Stimulated activated CD4-positive, alpha-beta T cell treated with anti-CD3 and anti-CD28 coated beads, Interleukin-4, amount 100 ng/mL, for 1 hour (primary cell): ENCODE measurements at regions not wholly inside any gene's neighbourhood (a gene's known extent, or its start where the extent isn't known, plus 50 kb on each side); places are given as distances from the start of the nearest gene placed in this dataset.
"Not testable (repeated sequence)": the region's sequence is repeated elsewhere in the genome, so short reads cannot be mapped to it uniquely, and the experiment has no call there.

ENCODE experiments used
- DNase-seq: peaks from one replicate; pipeline ENCODE4 v3.0.0-alpha.2; 2020

DNA sequence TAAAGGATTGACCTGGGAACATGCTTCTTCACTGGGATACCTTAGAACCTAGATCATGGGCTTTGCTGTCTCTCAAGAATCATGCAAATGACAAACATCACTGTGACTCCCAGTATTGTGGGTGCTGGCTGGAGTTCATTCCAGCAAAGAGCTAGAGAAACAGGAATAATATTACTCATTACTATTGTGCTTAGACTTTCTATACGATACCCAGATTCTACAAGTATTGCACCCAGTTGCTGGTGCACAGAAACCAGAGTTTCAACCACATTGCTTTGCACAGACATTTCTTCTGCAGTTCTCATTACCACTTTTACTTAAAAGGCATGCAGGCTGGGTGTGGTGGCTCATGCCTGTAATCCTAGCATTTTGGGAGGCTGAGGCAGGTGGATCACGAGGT is 220.4 kb upstream of the ZNF217 start:
- no peak for DNase-seq

DNA sequence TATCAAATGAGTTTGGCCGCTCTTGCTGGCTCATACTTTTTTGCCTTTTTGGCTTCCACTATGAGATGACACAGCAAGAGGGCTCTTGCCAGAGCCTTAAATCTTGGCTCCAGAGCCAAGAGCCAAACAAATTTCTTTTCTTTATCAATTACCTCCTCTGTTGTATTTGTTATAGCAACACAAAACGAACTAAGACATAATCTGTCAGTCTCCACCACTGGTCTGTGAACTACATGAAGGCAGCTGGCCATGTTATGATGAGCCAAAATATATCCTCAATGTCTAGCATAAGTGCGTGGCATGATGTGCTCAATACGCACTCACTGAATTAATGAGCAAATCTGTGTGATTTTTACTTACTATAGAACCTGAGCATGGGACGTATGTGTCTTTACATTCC is 220.0 kb upstream of the ZNF217 start:
- no peak for DNase-seq

DNA sequence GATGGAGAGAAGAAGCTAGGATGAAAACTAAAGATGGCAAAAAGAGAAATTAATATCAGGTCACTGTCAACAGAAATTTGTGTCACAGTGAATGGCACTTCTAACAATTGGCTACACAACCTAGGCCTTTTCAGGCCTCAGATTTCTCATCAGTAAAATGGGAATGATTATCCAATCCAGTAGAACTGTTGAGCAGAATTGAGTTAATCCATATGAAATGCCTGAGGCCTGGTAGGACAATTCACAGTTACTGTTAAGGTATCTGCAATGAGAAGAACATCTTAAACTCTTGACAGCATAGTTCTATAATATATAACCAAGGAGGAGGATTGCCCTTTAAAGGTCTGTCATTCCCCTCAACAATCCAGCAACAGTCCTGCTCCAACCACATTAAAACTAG is 217.9 kb upstream of the ZNF217 start:
- no peak for DNase-seq

DNA sequence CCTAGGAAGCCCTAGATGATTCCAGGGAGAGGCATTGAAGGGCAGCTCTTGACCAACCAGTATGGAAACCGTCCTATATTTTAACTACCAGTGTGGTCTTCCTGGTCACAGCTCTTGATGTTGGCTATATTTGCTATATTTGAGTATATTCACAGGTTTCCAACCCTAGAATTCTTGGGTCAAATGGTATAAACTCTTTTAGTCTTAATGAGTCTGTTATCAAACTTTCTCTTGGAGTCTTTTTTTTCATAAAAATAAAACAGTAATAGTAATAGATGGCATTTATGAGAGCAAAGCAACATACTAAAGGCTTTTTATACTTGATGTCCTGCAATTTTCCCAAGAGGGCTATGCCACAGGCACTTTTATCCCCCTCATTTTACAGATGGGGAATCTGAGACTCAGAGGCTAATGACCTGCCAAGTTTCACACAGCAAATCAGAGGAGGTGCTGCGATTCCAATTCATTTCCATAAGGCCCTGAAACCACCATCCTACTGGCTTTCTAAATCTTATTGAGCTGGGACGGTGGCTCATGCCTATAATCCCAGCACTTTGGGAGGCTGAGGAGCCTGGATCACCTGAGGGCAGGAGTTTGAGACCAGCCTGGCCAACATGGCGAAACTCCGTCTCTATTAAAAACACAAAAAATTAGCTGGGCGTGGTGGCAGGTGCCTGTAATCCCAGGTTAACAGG is 217.2 kb upstream of the ZNF217 start:
- DNase-seq, result no peak

DNA sequence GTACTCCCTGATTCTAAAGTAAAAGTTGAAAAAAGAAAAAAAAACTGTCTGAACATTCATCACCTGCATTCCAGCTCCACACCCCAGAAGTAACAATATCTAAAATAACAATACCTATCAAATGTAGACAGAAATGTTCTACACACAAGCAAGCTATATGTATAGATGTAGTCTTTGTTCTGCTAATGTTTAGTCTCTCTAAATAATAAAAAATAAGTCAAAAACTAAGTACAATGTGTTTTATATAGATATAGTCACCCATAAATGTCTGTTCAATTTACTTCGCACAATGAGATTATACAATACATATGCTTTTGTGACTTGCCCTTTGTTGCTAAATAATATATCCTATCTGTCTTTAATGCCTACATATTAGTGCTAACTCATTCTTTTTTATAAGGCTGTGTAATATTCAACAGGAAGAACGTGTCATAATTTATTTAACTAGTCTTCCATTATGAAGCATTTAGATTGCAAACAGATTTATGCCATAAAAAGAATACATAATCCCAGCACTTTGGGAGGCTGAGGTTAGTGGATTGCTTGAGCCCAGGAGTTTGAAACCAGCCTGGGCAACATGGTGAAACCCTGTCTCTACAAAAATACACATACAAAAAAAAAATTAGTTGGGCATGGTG is 216.2 kb upstream of the ZNF217 start:
- DNase-seq, result no peak

DNA sequence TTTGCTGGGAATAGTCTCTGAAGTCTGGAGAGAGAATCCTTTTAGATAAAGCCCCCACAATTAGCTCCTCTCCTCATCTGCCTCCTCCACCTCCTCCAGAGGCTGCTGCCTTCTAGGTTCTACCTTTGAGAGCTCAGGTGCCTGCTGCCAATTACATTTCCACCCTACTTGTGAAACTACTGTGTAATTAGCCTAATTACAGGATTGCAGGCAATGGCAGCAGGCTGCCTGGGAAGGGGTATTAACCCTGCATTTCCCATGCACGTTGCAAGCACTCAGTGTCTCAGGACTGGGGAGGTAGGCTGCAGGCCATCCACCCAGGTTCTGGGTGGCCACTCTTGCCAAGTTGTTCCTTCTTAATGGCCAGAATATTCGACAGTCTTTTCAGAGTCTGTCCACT is 215.6 kb upstream of the ZNF217 start:
- no peak for DNase-seq

DNA sequence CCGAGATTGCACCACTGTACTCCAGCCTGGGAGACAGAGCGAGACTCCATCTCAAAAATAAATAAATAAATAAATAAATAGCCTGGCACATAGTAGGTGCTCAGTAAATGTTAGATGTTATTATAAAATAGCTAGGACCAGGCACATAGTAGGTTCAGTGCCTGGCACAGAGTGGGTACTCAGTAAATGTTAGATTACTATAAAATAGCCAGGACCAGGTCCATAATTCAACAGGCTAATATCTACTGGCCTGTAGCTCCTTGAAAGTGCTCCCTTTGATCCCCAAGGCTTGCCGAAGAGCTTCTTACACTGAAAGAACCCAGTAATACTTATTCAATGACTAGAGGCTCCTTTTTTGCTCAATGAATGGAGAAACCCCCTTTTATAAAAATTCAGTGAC is 215.1 kb upstream of the ZNF217 start:
- DNase-seq, result no peak

DNA sequence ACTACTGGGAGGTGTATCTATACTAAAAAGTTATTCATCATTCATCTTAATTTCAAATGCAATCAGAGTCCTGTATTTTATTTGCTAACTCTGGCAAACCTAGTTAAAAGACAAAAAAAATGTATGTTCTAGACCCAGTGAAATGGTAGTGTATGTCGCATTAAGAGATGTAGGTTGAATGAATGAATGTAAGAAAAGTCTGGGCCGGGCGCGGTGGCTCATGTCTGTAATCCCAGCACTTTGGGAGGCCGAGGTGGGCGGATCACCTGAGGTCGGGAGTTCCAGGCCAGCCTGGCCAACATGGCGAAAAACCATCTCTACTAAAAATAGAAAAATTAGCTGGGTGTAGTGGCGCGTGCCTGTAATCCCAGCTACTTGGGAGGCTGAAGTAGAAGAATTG is 214.7 kb upstream of the ZNF217 start:
- DNase-seq, result not testable (repeated sequence)

DNA sequence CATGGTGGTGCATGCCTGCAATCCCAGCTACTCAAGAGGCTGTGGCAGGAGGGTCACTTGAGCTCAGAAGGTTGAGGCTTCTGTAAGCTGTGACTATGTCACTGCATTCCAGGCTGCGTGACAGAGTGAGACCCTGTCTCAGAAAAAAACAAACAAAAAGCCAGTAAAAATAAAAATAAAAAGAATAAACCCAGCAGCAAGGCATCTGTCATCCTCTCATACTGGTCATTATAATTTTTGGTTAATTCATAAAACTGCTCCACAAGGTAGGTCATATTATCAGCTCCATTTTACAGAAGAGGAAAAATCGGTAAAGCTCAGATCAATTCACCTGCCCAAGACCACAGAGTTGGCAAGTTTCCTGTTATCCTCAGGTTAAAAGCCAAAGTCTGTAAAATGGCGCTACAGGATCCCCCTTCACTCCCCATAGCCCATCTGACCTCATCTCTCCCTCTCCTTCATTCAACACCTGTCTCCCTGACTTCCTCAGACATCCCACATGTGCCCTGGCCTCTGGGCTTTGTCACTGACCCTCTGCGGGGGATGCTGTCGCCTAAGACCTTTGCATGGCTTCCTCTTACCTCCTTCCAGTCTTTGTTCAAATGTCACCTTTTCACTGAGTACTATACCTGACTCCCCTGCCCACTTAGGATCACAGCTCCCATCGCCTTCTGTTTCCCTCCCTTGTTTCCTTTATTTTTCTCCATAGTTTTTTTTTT is 213.2 kb upstream of the ZNF217 start:
- no peak for DNase-seq

DNA sequence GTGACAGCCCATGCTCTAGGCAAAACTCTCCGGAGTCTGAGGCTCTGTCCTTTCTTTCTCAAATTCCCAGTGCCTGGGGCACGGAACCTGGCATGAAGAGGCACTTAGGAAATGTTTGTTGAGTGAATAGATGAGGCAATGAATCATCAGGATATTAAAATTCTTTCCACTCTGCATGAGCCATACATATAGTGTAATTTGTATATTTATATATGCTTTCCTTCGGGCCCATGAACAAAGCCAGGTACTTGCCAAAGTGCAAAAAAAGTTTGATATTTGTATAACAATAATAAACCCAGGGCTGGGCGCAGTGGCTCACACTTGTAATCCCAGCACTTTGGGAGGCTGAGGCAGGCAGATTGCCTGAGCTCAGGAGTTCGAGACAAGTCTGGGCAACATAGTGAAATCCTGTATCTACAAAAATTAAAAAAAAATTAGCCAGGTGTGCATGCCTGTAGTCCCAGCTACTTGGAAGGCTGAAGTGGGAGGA is 212.3 kb upstream of the ZNF217 start:
- DNase-seq, result no peak

DNA sequence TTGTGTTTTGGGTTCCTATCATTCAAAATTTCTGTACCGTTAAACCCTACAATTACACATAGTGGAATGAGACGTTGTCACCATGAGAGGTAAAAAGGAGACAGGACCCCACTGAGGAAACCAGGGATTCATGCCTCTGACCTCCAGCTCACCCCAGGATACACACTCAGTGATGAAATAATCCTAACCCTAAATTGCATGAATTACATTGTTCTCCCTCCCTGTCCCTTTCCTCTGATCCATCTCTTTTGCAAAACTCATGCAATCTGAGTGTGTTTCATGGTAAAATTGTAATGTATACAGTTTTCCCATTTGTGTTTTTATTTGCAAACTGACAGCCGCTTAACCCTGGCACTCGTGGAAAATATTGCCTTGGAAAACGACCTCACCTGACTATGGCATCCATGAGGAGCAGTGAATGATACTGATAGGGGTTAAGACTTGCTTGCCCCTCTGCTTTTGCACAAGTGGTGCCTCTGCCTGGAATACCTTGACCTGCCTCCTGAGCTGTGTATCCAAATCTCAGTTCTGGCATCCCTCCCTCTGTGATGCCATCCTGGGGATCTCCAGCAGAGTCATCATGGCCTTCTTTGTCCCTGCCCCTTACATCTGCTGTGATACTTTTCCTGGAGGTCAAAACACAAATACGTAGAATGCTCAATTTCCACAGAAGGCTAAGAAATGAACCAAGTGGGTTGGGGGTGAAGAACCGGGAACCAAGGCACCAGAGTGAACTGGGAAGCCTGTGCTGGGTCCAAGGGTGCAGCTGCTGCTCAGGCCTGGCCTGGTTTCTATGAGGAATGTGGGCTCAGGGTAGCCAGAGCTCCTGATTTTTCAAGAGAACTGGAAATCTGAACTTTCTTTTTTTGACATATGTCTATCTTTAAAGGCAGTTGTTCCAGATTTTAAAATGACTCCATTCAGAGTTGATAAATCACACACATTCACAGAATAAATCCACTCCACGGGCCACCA is 211.6 kb upstream of the ZNF217 start:
- DNase-seq, result no peak

DNA sequence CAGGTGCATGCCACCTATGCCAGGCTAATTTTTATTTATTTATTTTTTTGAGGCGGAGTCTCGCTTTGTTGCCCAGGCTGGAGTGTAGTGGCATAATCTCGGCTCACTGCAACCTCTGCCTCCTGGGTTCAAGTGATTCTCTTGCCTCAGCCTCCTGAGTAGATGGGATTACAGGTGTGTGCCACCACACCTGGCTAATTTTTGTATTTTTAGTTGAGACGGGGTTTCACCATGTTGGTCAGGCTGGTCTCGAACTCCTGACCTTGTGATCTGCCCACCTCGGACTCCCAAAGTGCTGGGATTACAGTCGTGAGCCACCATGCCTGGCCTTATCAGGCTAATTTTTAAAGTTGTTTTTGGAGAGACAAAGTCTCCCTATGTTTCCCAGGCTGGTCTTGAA is 210.7 kb upstream of the ZNF217 start:
- DNase-seq, result not testable (repeated sequence)

DNA sequence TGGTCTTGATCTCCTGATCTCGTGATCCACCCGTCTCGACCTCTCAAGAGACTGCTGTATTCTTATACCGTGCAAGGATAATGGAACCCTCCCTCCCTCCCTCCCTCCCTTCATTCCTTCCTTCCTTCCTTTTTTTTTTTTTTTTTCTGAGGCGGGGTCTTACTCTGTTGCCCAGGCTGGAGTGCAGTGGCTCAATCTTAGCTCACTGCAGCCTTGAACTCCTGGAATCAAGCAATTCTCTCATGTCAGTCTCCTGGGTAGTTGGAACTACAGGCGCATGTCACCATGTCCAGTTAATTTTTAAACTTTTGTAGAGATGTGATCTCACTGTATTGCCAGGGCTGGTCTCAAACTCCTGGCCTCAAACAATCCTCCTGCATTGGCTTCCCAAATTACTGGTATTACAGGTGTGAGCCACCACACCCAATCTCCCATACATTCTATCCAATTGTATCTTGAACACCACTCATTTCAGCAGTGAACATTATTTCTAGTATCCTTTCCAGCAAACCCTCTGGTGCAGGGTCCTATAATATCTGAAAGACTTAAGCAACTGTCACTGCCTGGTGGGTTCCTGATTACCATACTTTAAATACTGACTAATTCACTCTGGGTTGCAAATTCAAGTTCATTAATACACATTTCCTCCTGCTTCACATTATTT is 210.0 kb upstream of the ZNF217 start:
- DNase-seq, result no peak

DNA sequence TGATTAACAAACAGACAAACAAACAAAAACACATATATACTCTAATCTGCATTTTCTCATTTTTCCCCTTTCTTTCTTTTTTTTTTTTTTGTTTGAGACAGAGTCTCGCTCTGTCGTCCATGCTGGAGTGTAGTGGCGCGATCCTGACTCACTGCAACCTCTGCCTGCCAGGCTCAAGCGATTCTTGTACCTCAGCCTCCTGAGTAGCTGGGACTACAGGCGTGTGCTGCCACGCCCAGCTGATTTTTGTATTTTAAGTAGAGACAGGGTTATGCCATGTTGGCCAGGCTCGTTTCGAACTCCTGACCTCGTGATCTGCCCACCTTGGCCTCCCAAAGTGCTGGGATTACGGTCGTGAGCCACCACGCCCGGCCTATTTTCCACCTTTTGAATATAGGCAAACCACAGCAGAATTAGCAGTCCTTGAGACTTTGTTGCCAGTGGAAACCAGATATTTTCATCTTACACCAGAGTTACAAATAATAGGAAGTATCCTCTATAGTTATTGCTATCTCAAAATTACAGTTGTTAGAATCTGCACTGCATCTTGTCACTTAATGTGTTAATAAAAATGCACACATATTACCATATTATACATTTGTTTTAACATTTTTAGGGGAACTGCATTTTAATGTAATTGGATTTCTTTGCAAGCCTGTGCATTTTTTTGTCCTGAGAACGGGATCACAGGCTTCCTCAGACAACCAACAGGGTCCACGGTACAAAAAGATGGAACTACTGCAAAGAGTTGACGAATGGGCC is 208.2 kb upstream of the ZNF217 start:
- no peak for DNase-seq

DNA sequence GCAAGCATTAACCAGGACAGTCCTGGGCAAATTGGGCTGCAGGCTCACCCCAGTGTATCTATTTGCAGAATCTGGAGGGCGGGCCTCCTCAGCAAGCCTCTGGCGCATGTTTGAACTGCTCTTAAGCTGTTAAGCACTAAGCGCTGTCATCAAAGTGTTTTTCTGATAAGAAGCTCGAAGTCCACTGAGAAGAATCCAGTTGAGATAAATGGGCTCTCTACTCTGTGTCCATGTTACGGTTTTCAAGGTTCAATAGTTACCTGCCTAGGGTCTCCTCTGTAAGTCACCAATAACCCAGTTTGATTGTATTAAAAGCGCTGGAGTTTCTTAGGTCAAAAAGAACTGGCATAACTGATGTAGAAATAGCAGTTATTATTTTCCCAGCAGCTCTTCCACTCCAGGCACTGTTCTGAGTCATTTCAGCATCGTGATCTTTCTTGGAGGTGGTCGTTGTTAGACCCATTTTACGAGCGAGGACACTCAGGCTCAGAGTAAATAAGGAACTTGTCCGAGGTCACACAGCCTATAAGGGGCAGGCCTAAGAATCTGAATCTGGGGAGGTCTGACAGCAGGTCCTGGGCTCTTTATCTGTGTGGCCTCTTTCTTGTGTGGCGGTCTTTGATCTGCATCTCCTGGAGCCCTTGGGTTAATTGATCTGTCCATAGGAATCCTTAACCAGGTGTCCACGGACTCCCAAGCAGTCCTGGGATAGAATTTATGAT is 207.4 kb upstream of the ZNF217 start:
- DNase-seq, result no peak

DNA sequence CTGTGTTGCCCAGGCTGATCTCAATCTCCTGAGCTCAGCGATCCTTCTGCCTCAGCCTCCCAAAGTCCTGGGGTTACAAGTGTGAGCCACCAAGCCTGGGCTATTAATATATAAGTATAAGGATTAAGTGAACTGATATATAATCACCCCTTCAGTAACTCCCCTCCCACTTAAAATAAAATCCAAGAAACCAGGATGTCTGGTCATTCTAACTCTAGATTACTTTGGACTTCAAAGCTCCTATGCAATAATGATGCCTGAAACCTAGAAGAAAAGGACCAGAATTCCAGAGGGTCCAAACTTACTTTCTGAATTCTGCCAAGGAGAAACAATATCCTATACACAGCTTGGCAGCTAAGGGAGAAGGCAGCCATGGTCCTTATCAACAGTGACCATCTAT is 206.8 kb upstream of the ZNF217 start:
- no peak for DNase-seq

DNA sequence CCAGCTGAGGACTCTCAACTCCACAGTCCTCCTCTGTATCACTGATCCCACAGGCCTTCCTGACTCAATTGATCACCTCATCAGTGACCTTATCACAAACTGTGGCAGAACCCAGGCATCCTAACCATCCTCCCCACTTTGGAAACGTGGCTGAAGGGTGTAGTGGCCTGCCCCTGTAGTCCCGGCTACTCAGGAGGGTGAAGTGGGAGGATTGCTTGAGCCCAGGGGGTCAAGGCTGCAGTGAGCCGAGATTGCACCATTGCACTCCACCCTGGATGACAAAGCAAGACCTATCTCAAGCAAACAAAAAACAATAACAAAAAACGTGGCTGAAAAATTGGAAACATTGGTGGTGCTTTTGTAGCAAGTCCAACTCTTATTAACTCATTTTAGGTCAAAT is 203.4 kb upstream of the ZNF217 start:
- no peak for DNase-seq

DNA sequence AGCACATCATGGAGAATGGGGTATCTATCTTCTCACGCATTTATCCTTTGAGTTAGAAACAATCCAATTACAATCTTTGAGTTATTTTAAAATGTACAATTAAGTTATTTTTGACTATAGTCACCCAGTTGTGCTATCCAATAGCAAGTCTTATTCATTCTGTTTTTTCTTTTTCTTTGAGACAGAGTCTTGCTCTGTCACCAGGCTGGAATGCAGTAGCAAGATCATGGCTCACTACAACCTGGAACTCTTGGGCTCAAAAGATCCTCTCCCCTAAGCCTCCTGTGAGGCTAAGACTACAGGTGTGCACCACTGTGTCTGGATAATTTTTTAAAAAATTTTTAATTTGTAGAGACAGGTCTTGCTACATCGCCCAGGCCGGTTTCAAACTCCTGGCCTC is 201.5 kb upstream of the ZNF217 start:
- DNase-seq, result no peak

DNA sequence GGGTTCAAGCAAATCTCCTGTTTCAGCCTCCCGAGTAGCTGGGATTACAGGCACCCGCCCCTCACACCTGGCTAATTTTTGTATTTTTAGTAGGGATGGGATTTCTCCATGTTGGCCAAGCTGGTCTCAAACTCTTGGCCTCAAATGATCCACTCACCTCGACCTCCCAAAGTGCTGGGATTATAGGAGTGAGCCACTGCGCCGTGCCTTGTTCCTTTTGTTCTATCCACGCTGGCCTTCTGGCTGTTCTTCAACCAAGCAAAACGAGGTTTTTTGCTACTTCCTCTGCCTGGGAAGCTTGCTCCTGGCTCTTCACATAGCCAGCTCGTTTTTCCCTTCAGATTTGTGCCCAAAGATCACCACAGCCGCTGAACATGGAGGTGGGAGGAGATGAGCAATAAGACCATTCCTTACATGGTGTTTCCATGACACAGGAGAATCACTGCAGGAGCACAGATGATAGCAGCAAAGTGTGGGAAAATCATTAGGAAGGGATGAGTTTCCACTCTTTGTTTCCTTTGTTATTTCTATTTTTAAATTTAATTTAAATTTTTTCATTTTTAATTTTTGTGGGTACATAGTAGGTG is 201.0 kb upstream of the ZNF217 start:
- no peak for DNase-seq

DNA sequence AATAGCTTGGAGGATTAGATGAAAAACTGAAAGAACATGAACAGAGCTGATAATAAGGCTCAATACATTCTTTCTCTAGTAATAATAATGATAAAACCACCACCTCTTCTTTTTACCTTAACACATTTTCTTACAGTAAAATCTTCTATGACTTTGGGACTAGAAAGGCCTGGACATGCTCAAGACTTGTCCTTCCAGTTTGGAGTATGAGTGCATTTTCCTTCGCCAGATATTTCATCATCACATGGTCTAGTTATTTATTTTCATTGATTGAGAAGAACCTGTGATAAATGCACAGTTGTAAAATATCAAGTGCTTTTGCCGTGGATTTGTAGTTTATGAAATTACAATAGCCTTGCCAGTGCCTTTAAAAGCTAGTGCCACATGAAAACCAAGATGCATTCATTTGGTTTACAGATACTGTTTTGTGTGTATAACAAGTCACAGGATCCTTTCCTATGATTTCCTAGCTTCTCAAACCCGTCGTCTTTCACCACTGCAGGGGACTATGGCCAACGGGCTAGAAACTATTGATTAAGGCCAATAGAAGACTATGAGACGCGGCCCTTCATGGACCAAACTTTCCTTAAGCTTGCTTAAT is 200.2 kb upstream of the ZNF217 start:
- DNase-seq, result no peak
